Neural cell (in vitro differentiated cells): ENCODE measurements at regions not wholly inside any gene's neighbourhood (a gene's known extent, or its start where the extent isn't known, plus 50 kb on each side); places are given as distances from the start of the nearest gene placed in this dataset.

Experiments used
- EP300 ChIP-seq: fragments of 450-650 bp; conservative IDR thresholded peaks from 2 replicates; pipeline ENCODE4 v1.6.1; 2014; ENCODE audit warnings: antibody characterized with exemption, mild to moderate bottlenecking, moderate library complexity; ENCODE audit not compliant: poor library complexity, severe bottlenecking
- EZH2 ChIP-seq: fragments of 200-600, 300-800 bp; shearing (Covaris generic), sonication (generic); IDR thresholded peaks from 2 replicates; pipeline ENCODE4 v1.6.1; 2014; ENCODE audit warnings: antibody characterized with exemption, low read length, borderline replicate concordance, mild to moderate bottlenecking; ENCODE audit not compliant: insufficient read depth, poor library complexity, severe bottlenecking
- MXI1 ChIP-seq: fragments of 450-650 bp; conservative IDR thresholded peaks from 2 replicates; pipeline ENCODE4 v1.6.1; 2014; ENCODE audit warnings: antibody characterized with exemption, mild to moderate bottlenecking; ENCODE audit not compliant: poor library complexity, severe bottlenecking
- POLR2AphosphoS5 ChIP-seq: IDR thresholded peaks from 2 replicates; pipeline ENCODE4 v1.6.1; 2012
- RAD21 ChIP-seq: fragments of 450-650 bp; conservative IDR thresholded peaks from 2 replicates; pipeline ENCODE4 v1.6.1; 2014; ENCODE audit warnings: antibody characterized with exemption, mild to moderate bottlenecking, moderate library complexity
- SMC3 ChIP-seq: fragments of 450-650 bp; conservative IDR thresholded peaks from 2 replicates; pipeline ENCODE4 v1.6.1; 2014; ENCODE audit warnings: antibody characterized with exemption, mild to moderate bottlenecking, moderate library complexity; ENCODE audit not compliant: poor library complexity
- TAF1 ChIP-seq: IDR thresholded peaks from 2 replicates; pipeline ENCODE4 v1.6.1; 2012; ENCODE audit warnings: low read depth
- TF ChIP-seq, protein P1 (sequence below): fragments of 450-650 bp; IDR thresholded peaks from 2 replicates; pipeline ENCODE4 v1.5.1; 2014; ENCODE audit warnings: antibody characterized with exemption, mild to moderate bottlenecking, moderate library complexity; ENCODE audit not compliant: poor library complexity, severe bottlenecking

- TF ChIP-seq TAF1: no peak
- no peak for TF ChIP-seq EZH2
- no peak for TF ChIP-seq SMC3
- TF ChIP-seq, protein P1, sequence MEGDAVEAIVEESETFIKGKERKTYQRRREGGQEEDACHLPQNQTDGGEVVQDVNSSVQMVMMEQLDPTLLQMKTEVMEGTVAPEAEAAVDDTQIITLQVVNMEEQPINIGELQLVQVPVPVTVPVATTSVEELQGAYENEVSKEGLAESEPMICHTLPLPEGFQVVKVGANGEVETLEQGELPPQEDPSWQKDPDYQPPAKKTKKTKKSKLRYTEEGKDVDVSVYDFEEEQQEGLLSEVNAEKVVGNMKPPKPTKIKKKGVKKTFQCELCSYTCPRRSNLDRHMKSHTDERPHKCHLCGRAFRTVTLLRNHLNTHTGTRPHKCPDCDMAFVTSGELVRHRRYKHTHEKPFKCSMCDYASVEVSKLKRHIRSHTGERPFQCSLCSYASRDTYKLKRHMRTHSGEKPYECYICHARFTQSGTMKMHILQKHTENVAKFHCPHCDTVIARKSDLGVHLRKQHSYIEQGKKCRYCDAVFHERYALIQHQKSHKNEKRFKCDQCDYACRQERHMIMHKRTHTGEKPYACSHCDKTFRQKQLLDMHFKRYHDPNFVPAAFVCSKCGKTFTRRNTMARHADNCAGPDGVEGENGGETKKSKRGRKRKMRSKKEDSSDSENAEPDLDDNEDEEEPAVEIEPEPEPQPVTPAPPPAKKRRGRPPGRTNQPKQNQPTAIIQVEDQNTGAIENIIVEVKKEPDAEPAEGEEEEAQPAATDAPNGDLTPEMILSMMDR: no peak
- no peak for TF ChIP-seq POLR2AphosphoS5
- no peak for TF ChIP-seq EP300
- no peak for TF ChIP-seq MXI1
- TF ChIP-seq RAD21: no peak
Observed at GRCh38 chr10:20399772-20400171, 497.3 kb downstream of the NEBL start.
